ENCODE measurements at regions not wholly inside any gene's neighbourhood (a gene's known extent, or its start where the extent isn't known, plus 50 kb on each side); places are given as distances from the start of the nearest gene placed in this dataset.

DNA sequence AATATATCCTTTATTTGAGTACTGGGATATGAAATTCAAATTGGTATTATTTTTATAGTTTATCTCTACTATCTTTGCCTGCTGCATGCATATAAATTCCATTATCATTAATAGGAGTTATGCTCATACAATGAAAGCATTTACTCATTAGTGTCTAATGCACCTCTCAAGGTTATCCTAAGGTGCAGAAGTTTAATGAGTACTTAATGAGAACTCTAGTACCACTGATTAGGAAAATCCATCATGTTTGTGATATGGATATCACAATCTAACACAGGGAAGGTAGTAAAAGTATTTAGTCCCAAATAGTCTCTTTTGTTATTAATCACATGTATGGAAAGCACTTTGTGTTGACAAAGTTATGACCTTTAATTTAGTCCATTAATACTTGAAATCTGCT, 77.2 kb upstream of the SLC10A2 start:
- TF ChIP-seq POLR2AphosphoS5 (IDR thresholded peaks at IDR 0.05; ENCODE audit: low read depth, low read length) (no peak), POLR2A (IDR thresholded peaks at IDR 0.05; ENCODE audit: low read depth, low read length) (no peak), TAF1 (IDR thresholded peaks at IDR 0.05; ENCODE audit: low read depth, low read length) (no peak)

All from GM12891 (cell line).